ENCODE measurements at regions not wholly inside any gene's neighbourhood (a gene's known extent, or its start where the extent isn't known, plus 50 kb on each side); places are given as distances from the start of the nearest gene placed in this dataset.

- no peak for DNase-seq
Measured at GRCh38 chr3:30069056-30069455, 537.3 kb upstream of the TGFBR2 start.

GRCh38 chr3:30073040-30073439, 533.4 kb upstream of the TGFBR2 start:
- DNase-seq, result no peak

GRCh38 chr3:30073622-30074021, 532.8 kb upstream of the TGFBR2 start:
- peak; percentile 33 for DNase-seq

GRCh38 chr3:30075514-30075913, 530.9 kb upstream of the TGFBR2 start:
- DNase-seq, result no peak

- DNase-seq, result no peak
Measured at GRCh38 chr3:30076899-30077298, 529.5 kb upstream of the TGFBR2 start.

- no peak for DNase-seq
Measured at GRCh38 chr3:30077746-30078145, 528.7 kb upstream of the TGFBR2 start.

- DNase-seq, result no peak
Measured at GRCh38 chr3:30078736-30079135, 527.7 kb upstream of the TGFBR2 start.

GRCh38 chr3:30081904-30082303, 524.5 kb upstream of the TGFBR2 start:
- no peak for DNase-seq

- no peak for DNase-seq
Measured at GRCh38 chr3:30082652-30083051, 523.7 kb upstream of the TGFBR2 start.

GRCh38 chr3:30083315-30083714, 523.1 kb upstream of the TGFBR2 start:
- DNase-seq, result no peak

- DNase-seq, result no peak
Measured at GRCh38 chr3:30084316-30084715, 522.1 kb upstream of the TGFBR2 start.

GRCh38 chr3:30084971-30085403, 521.4 kb upstream of the TGFBR2 start:
- no peak for DNase-seq

- no peak for DNase-seq
Measured at GRCh38 chr3:30085486-30085885, 520.9 kb upstream of the TGFBR2 start.

- DNase-seq, result no peak
Measured at GRCh38 chr3:30091686-30092085, 514.7 kb upstream of the TGFBR2 start.

GRCh38 chr3:30097022-30097650, 509.3 kb upstream of the TGFBR2 start:
- DNase-seq, result no peak

GRCh38 chr3:30098243-30098642, 508.2 kb upstream of the TGFBR2 start:
- DNase-seq, result no peak

GRCh38 chr3:30098653-30099455, 507.5 kb upstream of the TGFBR2 start:
- no peak for DNase-seq

- no peak for DNase-seq
Measured at GRCh38 chr3:30102356-30102755, 504.0 kb upstream of the TGFBR2 start.

GRCh38 chr3:30103186-30103585, 503.2 kb upstream of the TGFBR2 start:
- DNase-seq, result no peak

- no peak for DNase-seq
Measured at GRCh38 chr3:30107531-30107930, 498.9 kb upstream of the TGFBR2 start.

GRCh38 chr3:30112411-30112810, 494.0 kb upstream of the TGFBR2 start:
- no peak for DNase-seq

- peak; percentile 27 for DNase-seq
Measured at GRCh38 chr3:30112902-30113484, 493.4 kb upstream of the TGFBR2 start.

GRCh38 chr3:30113906-30114305, 492.5 kb upstream of the TGFBR2 start:
- DNase-seq, result no peak

GRCh38 chr3:30114918-30115317, 491.5 kb upstream of the TGFBR2 start:
- DNase-seq, result no peak

Data from NCI-H2171 treated with DMSO at 0.1 percent for 48 hours (cell line).